GM12875 (cell line): ENCODE measurements at regions not wholly inside any gene's neighbourhood (a gene's known extent, or its start where the extent isn't known, plus 50 kb on each side); places are given as distances from the start of the nearest gene placed in this dataset.

Experiments
- H3K4me3 ChIP-seq: one replicate; pipeline ENCODE4 v1.5.1; 2011; ENCODE audit warnings: low read depth, low read length, control low read depth
- TF ChIP-seq, protein P1 (sequence below): IDR thresholded peaks from 2 replicates; pipeline ENCODE4 v1.5.1; 2011; ENCODE audit warnings: low read depth, mild to moderate bottlenecking, control low read depth, inconsistent platforms, low read length, moderate library complexity, borderline replicate concordance; ENCODE audit not compliant: insufficient read depth

DNA sequence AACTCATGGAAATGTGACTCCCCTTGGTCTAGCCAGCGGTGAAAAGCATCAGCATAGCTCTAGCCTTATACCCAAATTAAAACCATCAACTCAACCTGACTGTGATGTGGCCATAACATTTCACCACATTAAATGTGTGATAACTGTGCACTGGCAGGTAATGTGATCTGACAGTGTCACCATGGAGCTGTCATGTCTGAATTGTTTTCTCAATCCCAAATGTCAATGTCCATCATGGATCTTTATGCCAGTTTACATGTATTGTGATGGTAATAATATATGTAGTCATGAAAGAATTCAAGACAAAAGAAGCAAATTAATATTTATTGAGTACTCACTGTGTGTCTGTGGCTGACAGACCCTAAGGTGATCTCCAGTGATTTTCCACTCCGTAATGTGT lies 213.4 kb upstream of the EOMES start:
- TF ChIP-seq, protein P1, sequence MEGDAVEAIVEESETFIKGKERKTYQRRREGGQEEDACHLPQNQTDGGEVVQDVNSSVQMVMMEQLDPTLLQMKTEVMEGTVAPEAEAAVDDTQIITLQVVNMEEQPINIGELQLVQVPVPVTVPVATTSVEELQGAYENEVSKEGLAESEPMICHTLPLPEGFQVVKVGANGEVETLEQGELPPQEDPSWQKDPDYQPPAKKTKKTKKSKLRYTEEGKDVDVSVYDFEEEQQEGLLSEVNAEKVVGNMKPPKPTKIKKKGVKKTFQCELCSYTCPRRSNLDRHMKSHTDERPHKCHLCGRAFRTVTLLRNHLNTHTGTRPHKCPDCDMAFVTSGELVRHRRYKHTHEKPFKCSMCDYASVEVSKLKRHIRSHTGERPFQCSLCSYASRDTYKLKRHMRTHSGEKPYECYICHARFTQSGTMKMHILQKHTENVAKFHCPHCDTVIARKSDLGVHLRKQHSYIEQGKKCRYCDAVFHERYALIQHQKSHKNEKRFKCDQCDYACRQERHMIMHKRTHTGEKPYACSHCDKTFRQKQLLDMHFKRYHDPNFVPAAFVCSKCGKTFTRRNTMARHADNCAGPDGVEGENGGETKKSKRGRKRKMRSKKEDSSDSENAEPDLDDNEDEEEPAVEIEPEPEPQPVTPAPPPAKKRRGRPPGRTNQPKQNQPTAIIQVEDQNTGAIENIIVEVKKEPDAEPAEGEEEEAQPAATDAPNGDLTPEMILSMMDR = no peak
- no peak overlapping the region for H3K4me3 ChIP-seq

DNA sequence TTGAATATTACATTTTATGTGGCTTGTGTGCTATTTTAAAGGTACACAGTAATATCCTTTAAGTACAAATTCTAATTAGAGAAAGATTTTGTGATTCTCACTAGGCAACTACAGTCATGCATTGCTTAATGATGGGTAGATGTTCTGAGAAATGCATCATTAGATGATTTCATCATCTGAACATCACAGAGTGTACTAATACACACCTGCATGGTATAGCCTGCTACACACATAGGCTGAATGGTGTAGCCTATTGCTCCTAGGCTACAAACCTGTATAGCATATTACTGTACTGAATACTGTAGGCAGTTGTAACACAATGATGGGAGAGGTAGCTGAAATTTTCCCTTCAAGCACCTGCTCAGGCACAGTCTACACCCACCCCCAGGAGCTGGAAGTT lies 217.4 kb upstream of the EOMES start:
- TF ChIP-seq, protein P1 = no peak
- H3K4me3 ChIP-seq = no peak overlapping the region

- no peak overlapping the region for H3K4me3 ChIP-seq
- TF ChIP-seq, protein P1 = no peak
These were observed 217.8 kb upstream of the EOMES start for GRCh38 chr3:27939940-27940339.

DNA sequence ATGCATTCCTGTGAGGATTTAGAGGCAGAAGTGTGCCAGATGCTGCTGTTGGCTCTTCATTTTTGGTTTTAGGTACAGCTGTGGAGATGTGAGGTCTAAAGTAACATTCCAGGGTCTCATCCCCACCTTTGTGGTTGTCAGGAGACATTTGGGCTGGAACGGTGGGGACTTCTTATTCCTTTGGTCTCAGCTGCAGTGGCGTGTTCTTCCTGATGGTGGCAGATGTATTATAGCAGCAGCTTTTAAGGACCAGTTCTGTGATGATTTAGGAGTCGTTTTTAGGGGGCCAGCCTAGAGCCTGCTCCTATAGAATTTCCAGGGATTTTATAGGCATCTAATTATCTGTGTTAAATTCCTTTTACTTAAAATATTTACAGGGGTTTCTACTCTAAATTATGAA lies 221.0 kb upstream of the EOMES start:
- H3K4me3 ChIP-seq = no peak overlapping the region
- TF ChIP-seq, protein P1 = no peak

GRCh38 chr3:27945229-27945628 lies 223.1 kb upstream of the EOMES start:
- H3K4me3 ChIP-seq = no peak overlapping the region
- TF ChIP-seq, protein P1 = no peak

- TF ChIP-seq, protein P1 = no peak
- no peak overlapping the region for H3K4me3 ChIP-seq
These were observed 238.0 kb upstream of the EOMES start for GRCh38 chr3:27960133-27960532.

DNA sequence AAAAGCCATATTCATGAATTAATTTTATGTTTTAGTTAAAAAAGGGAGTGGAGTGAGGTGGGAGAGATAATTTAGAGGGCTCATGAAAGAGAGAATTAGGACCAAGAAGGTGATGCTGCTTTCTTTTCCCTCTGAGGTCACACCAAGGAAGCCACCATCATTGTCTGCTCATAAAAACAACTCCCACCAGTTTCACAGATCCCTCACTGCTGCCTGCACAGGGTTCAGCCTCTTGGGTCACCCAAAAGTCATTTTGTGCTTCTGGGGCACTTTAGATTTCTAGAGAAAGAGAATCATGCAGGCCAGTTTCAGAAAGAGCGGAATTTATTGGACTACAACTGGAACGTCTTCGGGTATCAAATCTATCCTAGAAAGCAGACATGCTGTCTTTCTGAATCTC lies 241.4 kb upstream of the EOMES start:
- TF ChIP-seq, protein P1 = no peak
- H3K4me3 ChIP-seq = no peak overlapping the region
